ENCODE measurements at regions not wholly inside any gene's neighbourhood (a gene's known extent, or its start where the extent isn't known, plus 50 kb on each side); places are given as distances from the start of the nearest gene placed in this dataset.
"Not testable (repeated sequence)": the region's sequence is repeated elsewhere in the genome, so short reads cannot be mapped to it uniquely, and the experiment has no call there.

DNA sequence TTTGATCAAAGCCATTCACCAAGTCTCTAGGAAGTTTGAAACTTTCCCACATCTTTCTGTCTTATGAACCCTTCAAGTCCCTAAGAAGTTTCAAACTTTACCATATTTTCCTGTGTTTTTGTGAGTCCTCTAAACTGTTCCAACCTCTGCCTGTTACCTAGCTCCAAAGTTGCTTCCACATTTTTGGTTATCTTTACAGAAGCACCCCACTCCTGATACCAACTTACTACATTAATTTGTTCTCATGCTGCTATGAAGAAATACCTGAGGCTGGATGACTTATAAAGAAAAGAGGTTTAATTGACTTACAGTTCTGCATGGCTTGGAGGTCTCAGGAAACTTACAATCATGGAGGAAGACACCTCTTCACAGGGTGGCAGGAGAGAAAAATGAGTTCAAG lies 961.6 kb downstream of the LTN1 start:
- H3K27me3 ChIP-seq (ENCODE audit: insufficient read depth in 3 of 3, low read length in 2 of 3); DNase-seq; H3K4me3 ChIP-seq; H3K27ac ChIP-seq; intact Hi-C loops (cut with DNase I); H3K36me3 ChIP-seq (ENCODE audit: insufficient read depth in 1 of 2, low read depth in 1 of 2); H3K9me3 ChIP-seq; H3K4me1 ChIP-seq; ATAC-seq: not testable (repeated sequence)

DNA sequence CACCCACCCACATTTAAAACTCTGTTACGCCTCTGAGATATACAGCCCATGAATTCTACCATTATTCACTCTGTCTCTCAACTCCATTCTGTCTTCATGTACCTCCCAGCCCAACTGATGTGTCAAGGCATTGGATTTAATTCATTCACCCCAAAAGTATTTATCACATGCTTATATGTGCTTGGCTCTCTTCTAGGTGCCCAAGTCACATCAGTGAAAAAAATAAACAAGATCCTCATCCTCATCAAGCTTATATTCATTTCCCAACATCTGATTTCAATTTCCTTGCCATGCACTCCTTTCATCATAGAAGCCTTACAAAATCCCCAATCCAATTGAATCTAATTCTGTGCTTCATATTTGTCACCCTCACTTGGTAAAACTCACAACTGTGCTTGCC lies 967.6 kb downstream of the LTN1 start:
- no peak overlapping the region for H3K27ac ChIP-seq
- H3K4me3 ChIP-seq: no peak overlapping the region
- no peaks in the 10 kb centered on the region for H3K4me1 ChIP-seq
- no peaks in the 10 kb centered on the region for H3K36me3 ChIP-seq (ENCODE audit: insufficient read depth in 1 of 2, low read depth in 1 of 2)
- WGBS, 3 donors: 93 to 97% (median 94%) methylated on average over 1 of the region's 1 CpG
- no peak for TF ChIP-seq CTCF (IDR thresholded peaks at IDR 0.05)
- ATAC-seq: no peak
- H3K9me3 ChIP-seq: no peaks in the 10 kb centered on the region
- DNase-seq: no peak
- no peaks in the 10 kb centered on the region for H3K27me3 ChIP-seq (ENCODE audit: insufficient read depth in 3 of 3, low read length in 2 of 3)
- intact Hi-C loops (cut with DNase I): loop anchor here in 1 of 2 donors (10.0 kb wide), 1 partner anchor 310 kb away; no protein-coding TSS in a partner anchor

- Histone ChIP-seq H3K27me3 (ENCODE audit: insufficient read depth in 3 of 3, low read length in 2 of 3) (no peaks in the 10 kb centered on the region), H3K36me3 (ENCODE audit: insufficient read depth in 1 of 2, low read depth in 1 of 2) (no peaks in the 10 kb centered on the region), H3K27ac (no peak overlapping the region), H3K4me3 (peak overlapping the region; percentile 34), H3K4me1 (no peaks in the 10 kb centered on the region), H3K9me3 (no peaks in the 10 kb centered on the region)
- peak; percentile 37 for TF ChIP-seq CTCF (IDR thresholded peaks at IDR 0.05)
- intact Hi-C loops (cut with DNase I): no loop called here
- 60 to 75% (median 71%) methylated on average over 15 of the region's 15 CpGs for WGBS, 3 donors
- peak; percentile 15 to 59 for DNase-seq
- peak; percentile 63 to 93 (median 76) for ATAC-seq
Observed at GRCh38 chr21:28018741-28019669, 973.7 kb downstream of the LTN1 start.

DNA sequence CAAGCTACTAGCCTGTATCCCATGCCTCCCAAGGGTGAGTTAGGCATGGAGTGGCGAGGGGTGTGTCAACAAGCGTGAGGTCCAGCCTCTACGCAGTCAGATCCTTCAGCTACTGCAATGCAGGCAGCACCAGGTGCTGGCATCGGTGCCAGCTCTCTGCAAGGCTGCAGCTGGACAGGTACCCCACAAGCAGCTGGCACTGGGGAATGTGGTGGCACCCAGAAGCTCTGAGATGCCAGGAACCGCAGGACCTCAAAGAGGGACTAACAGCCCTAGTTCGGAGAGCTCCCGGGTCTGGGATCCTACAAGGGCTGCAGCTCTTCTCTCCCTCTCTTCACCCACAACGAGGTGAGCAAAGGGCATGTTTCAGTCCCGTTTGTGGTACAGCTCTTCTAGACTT lies 974.5 kb downstream of the LTN1 start:
- no peak for DNase-seq
- no peak for ATAC-seq
- Histone ChIP-seq H3K4me3 (no peak overlapping the region), H3K36me3 (ENCODE audit: insufficient read depth in 1 of 2, low read depth in 1 of 2) (no peaks in the 10 kb centered on the region), H3K4me1 (no peaks in the 10 kb centered on the region), H3K27me3 (ENCODE audit: insufficient read depth in 3 of 3, low read length in 2 of 3) (no peaks in the 10 kb centered on the region), H3K9me3 (no peaks in the 10 kb centered on the region), H3K27ac (no peak overlapping the region)
- WGBS, 3 donors: 57 to 82% (median 58%) methylated on average over 9 of the region's 9 CpGs
- intact Hi-C loops (cut with DNase I): no loop called here
- no peak for TF ChIP-seq CTCF (IDR thresholded peaks at IDR 0.05)

DNA sequence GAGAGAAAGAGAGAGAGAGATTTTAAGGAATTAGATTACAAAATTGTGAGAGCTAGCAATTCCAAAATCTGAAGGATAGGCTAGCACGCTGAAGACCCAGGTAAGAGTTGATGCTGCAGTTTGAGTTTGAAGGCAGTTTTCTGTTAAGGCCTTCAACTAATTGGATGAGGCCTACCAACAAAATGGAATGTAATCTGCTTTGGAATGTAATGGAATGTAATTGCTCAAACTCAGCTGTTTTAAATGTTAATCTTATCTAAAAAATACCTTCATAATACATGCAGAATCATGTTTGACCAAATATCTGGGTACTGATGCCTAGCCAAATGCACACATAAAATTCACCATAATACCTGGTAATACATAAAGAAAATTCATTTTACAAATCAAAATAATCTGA lies 976.1 kb downstream of the LTN1 start:
- H3K27me3 ChIP-seq (ENCODE audit: insufficient read depth in 3 of 3, low read length in 2 of 3): no peaks in the 10 kb centered on the region
- ATAC-seq: no peak
- no peak overlapping the region for H3K27ac ChIP-seq
- H3K9me3 ChIP-seq: no peaks in the 10 kb centered on the region
- H3K4me3 ChIP-seq: no peak overlapping the region
- DNase-seq: no peak
- no peaks in the 10 kb centered on the region for H3K4me1 ChIP-seq
- TF ChIP-seq CTCF (IDR thresholded peaks at IDR 0.05): no peak
- no peaks in the 10 kb centered on the region for H3K36me3 ChIP-seq (ENCODE audit: insufficient read depth in 1 of 2, low read depth in 1 of 2)
- 96 to 100% (median 100%) methylated on average over 1 of the region's 1 CpG for WGBS, 3 donors
- intact Hi-C loops (cut with DNase I): no loop called here

- H3K27ac ChIP-seq; H3K36me3 ChIP-seq (ENCODE audit: insufficient read depth in 1 of 2, low read depth in 1 of 2); H3K9me3 ChIP-seq; intact Hi-C loops (cut with DNase I); ATAC-seq; H3K27me3 ChIP-seq (ENCODE audit: insufficient read depth in 3 of 3, low read length in 2 of 3); DNase-seq; H3K4me3 ChIP-seq; H3K4me1 ChIP-seq: not testable (repeated sequence)
Observed at GRCh38 chr21:28013123-28013522, 979.6 kb downstream of the LTN1 start.

DNA sequence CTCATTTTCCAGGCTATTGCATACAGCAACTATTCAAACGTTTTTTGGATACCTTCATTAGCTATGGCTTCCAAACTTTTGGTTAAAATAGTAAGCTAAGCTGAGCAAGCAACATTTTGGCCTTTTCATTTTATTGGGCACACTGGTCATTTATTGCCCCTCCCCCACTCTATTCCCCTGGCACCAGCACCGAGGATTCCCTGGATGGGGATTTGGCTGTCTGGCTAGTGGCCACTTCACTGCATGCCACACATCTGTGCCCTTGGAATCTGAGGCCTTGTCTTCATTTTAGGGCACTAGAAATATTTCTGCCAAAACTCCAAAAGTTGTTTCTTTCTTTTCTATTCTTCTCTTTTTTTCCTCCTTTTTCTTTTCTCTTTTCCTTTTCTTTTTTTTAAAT lies 980.7 kb downstream of the LTN1 start:
- ATAC-seq; H3K27ac ChIP-seq; H3K4me1 ChIP-seq; H3K36me3 ChIP-seq (ENCODE audit: insufficient read depth in 1 of 2, low read depth in 1 of 2); H3K27me3 ChIP-seq (ENCODE audit: insufficient read depth in 3 of 3, low read length in 2 of 3); H3K4me3 ChIP-seq; H3K9me3 ChIP-seq; DNase-seq; intact Hi-C loops (cut with DNase I): not testable (repeated sequence)
- WGBS, 3 donors: 10 to 15% (median 14%) methylated on average over 1 to 2 of the region's 2 CpGs

GRCh38 chr21:28008245-28008644 lies 984.4 kb downstream of the LTN1 start:
- H3K9me3 ChIP-seq; H3K27ac ChIP-seq; H3K36me3 ChIP-seq (ENCODE audit: insufficient read depth in 1 of 2, low read depth in 1 of 2); H3K4me3 ChIP-seq; intact Hi-C loops (cut with DNase I); DNase-seq; H3K4me1 ChIP-seq; H3K27me3 ChIP-seq (ENCODE audit: insufficient read depth in 3 of 3, low read length in 2 of 3); ATAC-seq: not testable (repeated sequence)
- WGBS, 3 donors: 48 to 61% (median 57%) methylated on average over 3 of the region's 3 CpGs

Data from psoas muscle (tissue), 7 donors.